RPMI8226 (cell line): ENCODE measurements at regions not wholly inside any gene's neighbourhood (a gene's known extent, or its start where the extent isn't known, plus 50 kb on each side); places are given as distances from the start of the nearest gene placed in this dataset.
"Not testable (repeated sequence)": the region's sequence is repeated elsewhere in the genome, so short reads cannot be mapped to it uniquely, and the experiment has no call there.

Experiments used
- DNase-seq: peaks from one replicate; pipeline ENCODE4 v3.0.0-alpha.2; 2015

- no peak for DNase-seq
Measured at GRCh38 chr4:9704551-9705332, 76.7 kb upstream of the DRD5 start.

- peak; percentile 48 for DNase-seq
Measured at GRCh38 chr4:9707281-9707680, 74.2 kb upstream of the DRD5 start.

- not testable (repeated sequence) for DNase-seq
Measured at GRCh38 chr4:9707936-9708335, 73.5 kb upstream of the DRD5 start.

GRCh38 chr4:9709724-9710123 lies 71.7 kb upstream of the DRD5 start:
- no peak for DNase-seq

- peak; percentile 41 for DNase-seq
Measured at GRCh38 chr4:9715271-9715670, 66.2 kb upstream of the DRD5 start.

GRCh38 chr4:9716093-9716492 lies 65.3 kb upstream of the DRD5 start:
- no peak for DNase-seq

- DNase-seq: not testable (repeated sequence)
Measured at GRCh38 chr4:9718246-9718939, 63.0 kb upstream of the DRD5 start.

GRCh38 chr4:9722131-9722530 lies 59.3 kb upstream of the DRD5 start:
- DNase-seq: not testable (repeated sequence)
